ENCODE measurements at regions not wholly inside any gene's neighbourhood (a gene's known extent, or its start where the extent isn't known, plus 50 kb on each side); places are given as distances from the start of the nearest gene placed in this dataset.
A peak's percentile ranks its signal among the peaks of the same experiment; 100 is the strongest.

DNA sequence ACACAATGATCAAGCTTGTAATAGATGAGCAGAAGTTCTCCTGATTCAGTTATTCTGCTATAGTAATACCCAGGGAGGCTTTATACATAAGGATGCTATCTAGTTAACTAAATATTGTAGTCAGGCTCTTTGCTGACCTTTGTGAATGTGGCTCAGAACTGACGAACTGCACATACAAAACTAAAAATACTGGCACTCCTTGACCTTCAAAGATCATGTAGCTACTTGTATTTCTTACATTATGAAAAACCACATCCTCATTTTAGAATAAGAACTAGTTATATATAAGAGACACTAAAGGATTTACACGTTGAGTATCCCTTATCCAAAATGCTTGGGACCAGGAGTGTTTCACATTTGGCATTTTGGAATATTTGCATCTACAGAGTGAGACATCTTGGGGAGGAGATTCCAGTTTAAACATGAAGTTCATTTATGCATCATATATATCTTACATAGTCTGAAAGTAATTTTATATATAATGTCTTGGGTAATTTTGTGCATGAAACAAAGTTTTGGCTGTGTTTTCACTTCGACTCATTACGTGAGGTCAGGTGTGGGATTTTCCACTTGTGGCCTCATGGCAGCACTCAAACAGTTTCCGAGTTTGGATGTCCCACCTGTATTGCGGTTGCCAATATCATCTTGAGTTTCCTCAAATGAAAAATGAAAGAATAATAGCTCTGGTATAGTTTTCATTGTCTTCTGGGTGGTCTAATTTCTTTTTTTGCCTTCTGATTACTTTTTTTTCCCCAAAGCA, 58.4 kb upstream of the FBXL7 start:
- no peaks in the 10 kb centered on the region for H3K36me3 ChIP-seq (ENCODE audit: control insufficient read depth, insufficient read depth, low read length)
- no peaks in the 10 kb centered on the region for H3K79me2 ChIP-seq (ENCODE audit: control insufficient read depth, insufficient read depth, low read length)
- no peaks in the 10 kb centered on the region for H3K9me3 ChIP-seq (ENCODE audit: control insufficient read depth, insufficient read depth, low read depth, low read length)
- TF ChIP-seq, protein P1, sequence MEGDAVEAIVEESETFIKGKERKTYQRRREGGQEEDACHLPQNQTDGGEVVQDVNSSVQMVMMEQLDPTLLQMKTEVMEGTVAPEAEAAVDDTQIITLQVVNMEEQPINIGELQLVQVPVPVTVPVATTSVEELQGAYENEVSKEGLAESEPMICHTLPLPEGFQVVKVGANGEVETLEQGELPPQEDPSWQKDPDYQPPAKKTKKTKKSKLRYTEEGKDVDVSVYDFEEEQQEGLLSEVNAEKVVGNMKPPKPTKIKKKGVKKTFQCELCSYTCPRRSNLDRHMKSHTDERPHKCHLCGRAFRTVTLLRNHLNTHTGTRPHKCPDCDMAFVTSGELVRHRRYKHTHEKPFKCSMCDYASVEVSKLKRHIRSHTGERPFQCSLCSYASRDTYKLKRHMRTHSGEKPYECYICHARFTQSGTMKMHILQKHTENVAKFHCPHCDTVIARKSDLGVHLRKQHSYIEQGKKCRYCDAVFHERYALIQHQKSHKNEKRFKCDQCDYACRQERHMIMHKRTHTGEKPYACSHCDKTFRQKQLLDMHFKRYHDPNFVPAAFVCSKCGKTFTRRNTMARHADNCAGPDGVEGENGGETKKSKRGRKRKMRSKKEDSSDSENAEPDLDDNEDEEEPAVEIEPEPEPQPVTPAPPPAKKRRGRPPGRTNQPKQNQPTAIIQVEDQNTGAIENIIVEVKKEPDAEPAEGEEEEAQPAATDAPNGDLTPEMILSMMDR (conservative IDR thresholded peaks at IDR 0.05 in 1 of 2, IDR thresholded peaks at IDR 0.05 in 1 of 2; ENCODE audit: low read depth in 1 of 2, low read length in 2 of 2): no peak
- no peak for TF ChIP-seq EZH2 (IDR thresholded peaks at IDR 0.05; ENCODE audit: low read length, missing control alignments)
- no peaks in the 10 kb centered on the region for H3K27me3 ChIP-seq (ENCODE audit: control insufficient read depth, insufficient read depth, low read length)
- H3K4me3 ChIP-seq (replicated peaks in 1 of 4; ENCODE audit: control extremely low read depth in 1 of 4, insufficient read depth in 1 of 4, low read depth in 3 of 4, low read length in 4 of 4): no peak overlapping the region
- no peak overlapping the region for H3K27ac ChIP-seq (ENCODE audit: insufficient read depth, low read length)
- H2AFZ ChIP-seq (ENCODE audit: low read length): no peak overlapping the region
- no peak overlapping the region for H3K4me2 ChIP-seq (ENCODE audit: extremely low read depth, insufficient read depth, low read length)
- H3K9ac ChIP-seq (ENCODE audit: insufficient read depth, low read length): no peak overlapping the region
- DNase-seq (ENCODE audit: low read depth in 2 of 2): no peak
- H3K4me1 ChIP-seq (ENCODE audit: control insufficient read depth, extremely low read depth, insufficient read depth, low read length): no peaks in the 10 kb centered on the region
- H4K20me1 ChIP-seq (ENCODE audit: control insufficient read depth, extremely low read depth, insufficient read depth, low read length): no peaks in the 10 kb centered on the region

DNA sequence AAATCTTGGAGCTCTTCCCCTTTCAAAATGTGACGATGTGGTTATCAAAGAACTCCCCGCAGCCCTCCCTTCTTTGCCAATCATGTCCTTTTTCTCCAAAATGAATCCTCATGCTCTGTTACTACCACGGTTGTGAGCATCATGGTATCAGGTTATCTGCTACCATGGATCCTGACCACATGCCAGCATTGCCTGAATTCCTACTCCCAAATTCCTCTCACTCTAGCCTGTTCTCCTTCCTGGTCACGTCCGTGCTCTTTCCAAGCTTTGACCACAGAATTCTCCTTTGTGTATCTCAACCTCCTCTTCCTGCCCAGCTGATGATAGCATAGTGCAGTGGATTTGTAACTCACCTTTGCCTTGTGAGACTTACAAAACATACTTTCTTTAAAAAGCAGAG, 59.5 kb upstream of the FBXL7 start:
- Histone ChIP-seq H4K20me1 (ENCODE audit: control insufficient read depth, extremely low read depth, insufficient read depth, low read length) (no peaks in the 10 kb centered on the region), H3K4me2 (ENCODE audit: extremely low read depth, insufficient read depth, low read length) (no peak overlapping the region), H3K27me3 (ENCODE audit: control insufficient read depth, insufficient read depth, low read length) (no peaks in the 10 kb centered on the region), H2AFZ (ENCODE audit: low read length) (no peak overlapping the region), H3K4me3 (replicated peaks in 1 of 4; ENCODE audit: control extremely low read depth in 1 of 4, insufficient read depth in 1 of 4, low read depth in 3 of 4, low read length in 4 of 4) (no peak overlapping the region), H3K9ac (ENCODE audit: insufficient read depth, low read length) (no peak overlapping the region), H3K36me3 (ENCODE audit: control insufficient read depth, insufficient read depth, low read length) (no peaks in the 10 kb centered on the region), H3K4me1 (ENCODE audit: control insufficient read depth, extremely low read depth, insufficient read depth, low read length) (no peaks in the 10 kb centered on the region), H3K9me3 (ENCODE audit: control insufficient read depth, insufficient read depth, low read depth, low read length) (no peaks in the 10 kb centered on the region), H3K27ac (ENCODE audit: insufficient read depth, low read length) (no peak overlapping the region), H3K79me2 (ENCODE audit: control insufficient read depth, insufficient read depth, low read length) (no peaks in the 10 kb centered on the region)
- DNase-seq (ENCODE audit: low read depth in 2 of 2): peak in 1 of 2 donors; percentile 37
- TF ChIP-seq EZH2 (IDR thresholded peaks at IDR 0.05; ENCODE audit: low read length, missing control alignments): no peak
- TF ChIP-seq, protein P1 (conservative IDR thresholded peaks at IDR 0.05 in 1 of 2, IDR thresholded peaks at IDR 0.05 in 1 of 2; ENCODE audit: low read depth in 1 of 2, low read length in 2 of 2): no peak

DNA sequence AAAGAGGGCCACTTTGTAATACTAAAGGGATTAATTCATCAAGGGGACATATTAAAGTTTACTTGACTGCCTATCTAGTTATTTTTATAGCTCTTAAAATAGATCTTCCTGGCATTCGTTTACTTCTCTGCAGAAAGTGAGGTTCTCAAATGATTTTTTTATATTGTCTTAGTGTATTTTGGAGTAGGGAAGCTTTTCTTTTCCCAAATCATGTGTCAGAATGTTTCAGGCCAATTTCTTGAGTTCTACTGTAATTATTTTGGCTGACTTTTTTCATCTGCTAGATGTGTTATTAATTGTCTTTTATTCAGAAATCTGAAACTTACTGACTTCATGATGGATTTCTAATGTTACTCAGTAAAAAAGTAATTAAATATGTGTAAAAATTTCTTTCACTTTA, 60.2 kb upstream of the FBXL7 start:
- H3K36me3 ChIP-seq (ENCODE audit: control insufficient read depth, insufficient read depth, low read length): no peaks in the 10 kb centered on the region
- H3K9me3 ChIP-seq (ENCODE audit: control insufficient read depth, insufficient read depth, low read depth, low read length): no peaks in the 10 kb centered on the region
- H3K4me3 ChIP-seq (replicated peaks in 1 of 4; ENCODE audit: control extremely low read depth in 1 of 4, insufficient read depth in 1 of 4, low read depth in 3 of 4, low read length in 4 of 4): no peak overlapping the region
- H3K27me3 ChIP-seq (ENCODE audit: control insufficient read depth, insufficient read depth, low read length): no peaks in the 10 kb centered on the region
- H3K9ac ChIP-seq (ENCODE audit: insufficient read depth, low read length): no peak overlapping the region
- TF ChIP-seq, protein P1 (conservative IDR thresholded peaks at IDR 0.05 in 1 of 2, IDR thresholded peaks at IDR 0.05 in 1 of 2; ENCODE audit: low read depth in 1 of 2, low read length in 2 of 2): no peak
- no peak for TF ChIP-seq EZH2 (IDR thresholded peaks at IDR 0.05; ENCODE audit: low read length, missing control alignments)
- no peak for DNase-seq (ENCODE audit: low read depth in 2 of 2)
- H3K4me2 ChIP-seq (ENCODE audit: extremely low read depth, insufficient read depth, low read length): no peak overlapping the region
- no peaks in the 10 kb centered on the region for H3K79me2 ChIP-seq (ENCODE audit: control insufficient read depth, insufficient read depth, low read length)
- H3K4me1 ChIP-seq (ENCODE audit: control insufficient read depth, extremely low read depth, insufficient read depth, low read length): no peaks in the 10 kb centered on the region
- no peak overlapping the region for H3K27ac ChIP-seq (ENCODE audit: insufficient read depth, low read length)
- no peaks in the 10 kb centered on the region for H4K20me1 ChIP-seq (ENCODE audit: control insufficient read depth, extremely low read depth, insufficient read depth, low read length)
- no peak overlapping the region for H2AFZ ChIP-seq (ENCODE audit: low read length)
